GM12878 (cell line): ENCODE measurements at regions not wholly inside any gene's neighbourhood (a gene's known extent, or its start where the extent isn't known, plus 50 kb on each side); places are given as distances from the start of the nearest gene placed in this dataset.

Experiments used
- ATAC-seq: fragments of 200-7000 bp; cut with Tn5 transposase; 3 replicates; pipeline ENCODE4 v1.9.1; 2020; ENCODE audit warnings: mild to moderate bottlenecking, moderate library complexity
- BruUV-seq: library from RNA; stranded (reverse); fragments of 400-500 nt; replicated peaks from 2 replicates; lab custom pipeline; 2021; lab: Mats Ljungman, UMichigan
- CTCF ChIA-PET: fragments of 300-600 bp; sonication (Branson Sonifier 250); formaldehyde crosslinking; extraction: SDS; loops from one replicate; lab custom pipeline; 2021; ENCODE audit warnings: inconsistent platforms; lab: Yijun Ruan, JAX
- POLR2A ChIA-PET: fragments of 350-600 bp; formaldehyde crosslinking; extraction: SDS; loops from one replicate; lab custom pipeline; 2021; ENCODE audit warnings: inconsistent platforms; lab: Charles Lee
- RAD21 ChIA-PET: fragments of 300-600 bp; sonication (Branson Sonifier 250); formaldehyde crosslinking; loops from one replicate; lab custom pipeline; 2023; ENCODE audit warnings: antibody characterized with exemption; ENCODE audit not compliant: unreplicated experiment; lab: Charles Lee
- SMC1A ChIA-PET: fragments of 300-600 bp; sonication (Branson Sonifier 250); formaldehyde crosslinking; loops from one replicate; lab custom pipeline; 2023; ENCODE audit not compliant: unreplicated experiment, uncharacterized antibody; lab: Charles Lee
- DNase-seq: peaks from one replicate; pipeline ENCODE4 v3.0.0-alpha.2; 2011; ENCODE audit warnings: low read depth, low spot score
- FAIRE-seq: peaks from 3 replicates; lab custom pipeline; 2011; peaks lifted over from hg19 to GRCh38; lab: Jason Lieb, UNC
- H2AFZ ChIP-seq: 2 replicates; pipeline ENCODE4 v1.6.0; 2011; ENCODE audit warnings: low read depth, low read length, control low read depth; ENCODE audit not compliant: control insufficient read depth
- H3K27ac ChIP-seq: 2 replicates; pipeline ENCODE4 v1.5.1; 2011; ENCODE audit warnings: control low read depth; ENCODE audit not compliant: control insufficient read depth, insufficient read depth
- H3K27me3 ChIP-seq, 2 experiments: replicated peaks in 1 of 2; 2 replicates each; pipeline versions ENCODE4 v1.6.0 to v1.6.1; 2011; ENCODE audit warnings: low read length in 1 of 2; ENCODE audit not compliant: control insufficient read depth in 2 of 2, insufficient read depth in 2 of 2
- H3K36me3 ChIP-seq, 2 experiments: 2 replicates each; pipeline ENCODE4 v1.5.1; 2011; ENCODE audit warnings: low read length in 1 of 2; ENCODE audit not compliant: control insufficient read depth in 2 of 2, insufficient read depth in 2 of 2
- H3K4me1 ChIP-seq: 2 replicates; pipeline ENCODE4 v1.6.1; 2011; ENCODE audit warnings: mild to moderate bottlenecking, low read length, moderate library complexity, mixed read lengths; ENCODE audit not compliant: control insufficient read depth, insufficient read depth
- H3K4me2 ChIP-seq: 2 replicates; pipeline ENCODE4 v1.6.0; 2011; ENCODE audit warnings: control low read depth; ENCODE audit not compliant: control insufficient read depth, insufficient read depth
- H3K4me3 ChIP-seq: fragments of 200-600 bp; sonication (generic); 2 replicates; pipeline ENCODE4 v1.5.1; 2016
- H3K79me2 ChIP-seq: 2 replicates; pipeline ENCODE4 v1.6.0; 2011; ENCODE audit warnings: low read length; ENCODE audit not compliant: control insufficient read depth, insufficient read depth
- H3K9ac ChIP-seq: 2 replicates; pipeline ENCODE4 v1.8.0; 2011; ENCODE audit warnings: low read length, control low read depth, mixed read lengths; ENCODE audit not compliant: control insufficient read depth, insufficient read depth
- H3K9me3 ChIP-seq: replicated peaks from 3 replicates; pipeline ENCODE4 v1.5.1; 2011; ENCODE audit warnings: mild to moderate bottlenecking, low read length; ENCODE audit not compliant: control insufficient read depth, insufficient read depth
- H4K20me1 ChIP-seq: 2 replicates; pipeline ENCODE4 v1.6.0; 2011; ENCODE audit not compliant: control insufficient read depth, insufficient read depth
- BCL11A ChIP-seq: IDR thresholded peaks from 2 replicates; pipeline ENCODE4 v1.6.1; 2011; ENCODE audit warnings: low read depth, low read length
- CEBPB ChIP-seq, 2 experiments: fragments of 150-350 bp in 1 of 2; IDR thresholded peaks; 2 replicates each; pipeline ENCODE4 v1.6.1; 2012 to 2014; ENCODE audit warnings: low read depth in 2 of 2, low read length in 2 of 2, borderline replicate concordance in 1 of 2, inconsistent platforms in 1 of 2
- ESRRA ChIP-seq: IDR thresholded peaks from 2 replicates; pipeline ENCODE4 v1.6.1; 2012; ENCODE audit warnings: mild to moderate bottlenecking, low read length, improper control_type of control experiment
- GATAD2B ChIP-seq: fragments of 450-650 bp; conservative IDR thresholded peaks from 2 replicates; pipeline ENCODE4 v1.6.1; 2017; ENCODE audit warnings: low read depth, mild to moderate bottlenecking, moderate library complexity
- IKZF1 ChIP-seq: fragments of 450-650 bp; conservative IDR thresholded peaks from 2 replicates; pipeline ENCODE4 v1.6.1; 2017; ENCODE audit warnings: antibody characterized with exemption, mild to moderate bottlenecking
- MYB ChIP-seq: fragments of 150-350 bp; IDR thresholded peaks from 2 replicates; pipeline ENCODE4 v1.6.1; 2014; ENCODE audit warnings: mild to moderate bottlenecking, low read depth, low read length, borderline replicate concordance
- NFIC ChIP-seq: IDR thresholded peaks from 2 replicates; pipeline ENCODE4 v1.6.1; 2012; ENCODE audit warnings: low read depth, mild to moderate bottlenecking, inconsistent platforms, low read length, moderate library complexity
- NR2F1 ChIP-seq: fragments of 450-650 bp; conservative IDR thresholded peaks from 2 replicates; pipeline ENCODE4 v1.6.1; 2017; ENCODE audit warnings: mild to moderate bottlenecking
- TCF3 ChIP-seq: IDR thresholded peaks from 2 replicates; pipeline ENCODE4 v1.6.1; 2012; ENCODE audit warnings: low read depth, mild to moderate bottlenecking, low read length, borderline replicate concordance; ENCODE audit not compliant: insufficient read depth
- ZNF207 ChIP-seq: fragments of 450-650 bp; IDR thresholded peaks from 2 replicates; pipeline ENCODE4 v1.6.1; 2014; ENCODE audit warnings: antibody characterized with exemption, mild to moderate bottlenecking, borderline replicate concordance
- in situ Hi-C: fragments of 300-500 bp; cut with MboI; formaldehyde crosslinking; loops from 9 replicates; pipeline ENCODE4 v1.14.3; 2018; ENCODE audit warnings: mixed read lengths
- intact Hi-C: fragments of 100-400 bp; cut with micrococcal nuclease; formaldehyde crosslinking; loops from one replicate; pipeline ENCODE4 v1.14.2; 2022; ENCODE audit not compliant: unreplicated experiment
- TF ChIP-seq, protein P1 (sequence below), 3 experiments: IDR thresholded peaks in 2 of 3; conservative IDR thresholded peaks in 1 of 3; 2 replicates each; pipeline ENCODE4 v1.5.1; 2011; ENCODE audit warnings: low read depth in 3 of 3, low read length in 3 of 3, mild to moderate bottlenecking in 3 of 3, control low read depth in 2 of 3, moderate library complexity in 2 of 3, inconsistent platforms in 1 of 3, mixed read lengths in 1 of 3; ENCODE audit not compliant: control insufficient read depth in 2 of 3, insufficient read depth in 1 of 3; ENCODE audit errors: extremely low read depth in 1 of 3
- TF ChIP-seq, protein P2 (sequence below): fragments of 450-650 bp; formaldehyde crosslinking; IDR thresholded peaks from 2 replicates; pipeline ENCODE4 v1.5.0; 2022; ENCODE audit warnings: mild to moderate bottlenecking, missing genetic modification characterization
- TF ChIP-seq, protein P3 (sequence below): IDR thresholded peaks from 2 replicates; pipeline ENCODE4 v1.6.1; 2012; ENCODE audit warnings: low read length, inconsistent platforms
- TF ChIP-seq, protein P4 (sequence below): IDR thresholded peaks from 2 replicates; pipeline ENCODE4 v1.6.1; 2011; ENCODE audit warnings: low read depth, mild to moderate bottlenecking, low read length, moderate library complexity, borderline replicate concordance; ENCODE audit errors: extremely low read depth

DNA sequence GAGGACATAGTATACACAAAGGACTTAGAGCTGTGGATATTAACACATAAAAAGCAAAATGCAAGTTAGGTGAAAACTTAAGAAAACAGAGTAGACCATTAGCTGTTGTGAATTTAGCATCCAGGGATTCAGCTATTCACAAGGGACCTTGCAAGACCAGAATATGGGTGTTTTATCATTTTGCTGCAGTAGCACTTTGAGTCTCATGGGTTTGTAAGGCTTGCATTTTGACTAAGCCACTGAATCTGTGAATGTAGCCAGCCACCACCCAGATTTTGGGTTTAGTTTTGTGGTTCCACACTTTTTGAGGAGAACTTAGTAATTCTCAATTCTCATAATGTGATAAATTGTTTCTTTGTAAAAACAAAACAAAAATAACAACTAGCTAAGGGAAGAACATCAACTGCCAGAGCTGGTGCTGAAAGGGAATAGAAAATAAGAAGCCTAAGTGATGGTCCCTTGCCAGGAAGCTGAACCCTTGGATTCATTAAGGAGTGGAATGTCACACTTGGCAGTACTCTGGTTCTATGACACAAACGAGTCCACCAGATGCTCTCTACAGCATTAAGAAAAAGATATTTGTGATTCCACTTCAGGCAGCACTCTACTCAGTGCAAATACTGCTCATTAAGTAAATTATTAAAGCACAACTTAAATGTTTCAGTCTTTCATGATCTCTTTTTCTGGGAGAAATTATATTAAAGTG is 557.4 kb upstream of the ZNF462 start (continued):
- TF ChIP-seq, protein P1, sequence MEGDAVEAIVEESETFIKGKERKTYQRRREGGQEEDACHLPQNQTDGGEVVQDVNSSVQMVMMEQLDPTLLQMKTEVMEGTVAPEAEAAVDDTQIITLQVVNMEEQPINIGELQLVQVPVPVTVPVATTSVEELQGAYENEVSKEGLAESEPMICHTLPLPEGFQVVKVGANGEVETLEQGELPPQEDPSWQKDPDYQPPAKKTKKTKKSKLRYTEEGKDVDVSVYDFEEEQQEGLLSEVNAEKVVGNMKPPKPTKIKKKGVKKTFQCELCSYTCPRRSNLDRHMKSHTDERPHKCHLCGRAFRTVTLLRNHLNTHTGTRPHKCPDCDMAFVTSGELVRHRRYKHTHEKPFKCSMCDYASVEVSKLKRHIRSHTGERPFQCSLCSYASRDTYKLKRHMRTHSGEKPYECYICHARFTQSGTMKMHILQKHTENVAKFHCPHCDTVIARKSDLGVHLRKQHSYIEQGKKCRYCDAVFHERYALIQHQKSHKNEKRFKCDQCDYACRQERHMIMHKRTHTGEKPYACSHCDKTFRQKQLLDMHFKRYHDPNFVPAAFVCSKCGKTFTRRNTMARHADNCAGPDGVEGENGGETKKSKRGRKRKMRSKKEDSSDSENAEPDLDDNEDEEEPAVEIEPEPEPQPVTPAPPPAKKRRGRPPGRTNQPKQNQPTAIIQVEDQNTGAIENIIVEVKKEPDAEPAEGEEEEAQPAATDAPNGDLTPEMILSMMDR (IDR thresholded peaks at IDR 0.05 in 2 of 3, conservative IDR thresholded peaks at IDR 0.05 in 1 of 3; ENCODE audit: control insufficient read depth in 2 of 3, extremely low read depth in 1 of 3, insufficient read depth in 1 of 3, low read depth in 3 of 3, low read length in 3 of 3) = no peak
- TF ChIP-seq MYB (no peak), BCL11A (0 out of 2 replicates have a peak, but pooled peaks have one; percentile 24), NR2F1 (0 out of 2 replicates have a peak, but pooled peaks have one; percentile 12), GATAD2B (0 out of 2 replicates have a peak, but pooled peaks have one; percentile 44), IKZF1 (peak; percentile 42), CEBPB (IDR thresholded peaks at IDR 0.05; ENCODE audit: borderline replicate concordance in 1 of 2, low read depth in 2 of 2, low read length in 2 of 2) (no peak)

DNA sequence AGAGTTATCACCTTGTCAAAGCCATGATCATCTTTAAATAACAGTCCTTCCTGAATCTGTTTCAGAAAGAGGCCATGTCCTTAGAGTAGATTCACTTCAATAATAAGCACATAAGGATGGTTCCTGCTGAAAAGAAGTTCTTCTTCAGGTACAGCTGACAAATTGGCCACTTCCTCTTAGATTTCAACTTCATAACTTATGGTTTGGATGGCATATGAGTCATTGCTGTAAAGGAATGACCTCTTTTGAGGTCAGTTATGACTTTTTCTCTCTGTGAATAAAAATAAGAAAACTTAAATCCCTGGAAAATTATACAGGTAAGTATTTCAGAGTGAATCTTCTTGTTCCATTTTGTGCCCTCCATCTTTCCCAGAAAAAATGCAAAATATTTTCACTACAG is 555.3 kb upstream of the ZNF462 start:
- H3K79me2 ChIP-seq = no peaks in the 10 kb centered on the region
- no TSS peak for BruUV-seq
- intact Hi-C loops = loop anchor here (10.0 kb wide), 1 partner anchor 337 kb away; no protein-coding TSS in a partner anchor
- TF ChIP-seq ZNF207 (no peak), NFIC (no peak), ESRRA (no peak), TCF3 (no peak)
- TF ChIP-seq, protein P2, sequence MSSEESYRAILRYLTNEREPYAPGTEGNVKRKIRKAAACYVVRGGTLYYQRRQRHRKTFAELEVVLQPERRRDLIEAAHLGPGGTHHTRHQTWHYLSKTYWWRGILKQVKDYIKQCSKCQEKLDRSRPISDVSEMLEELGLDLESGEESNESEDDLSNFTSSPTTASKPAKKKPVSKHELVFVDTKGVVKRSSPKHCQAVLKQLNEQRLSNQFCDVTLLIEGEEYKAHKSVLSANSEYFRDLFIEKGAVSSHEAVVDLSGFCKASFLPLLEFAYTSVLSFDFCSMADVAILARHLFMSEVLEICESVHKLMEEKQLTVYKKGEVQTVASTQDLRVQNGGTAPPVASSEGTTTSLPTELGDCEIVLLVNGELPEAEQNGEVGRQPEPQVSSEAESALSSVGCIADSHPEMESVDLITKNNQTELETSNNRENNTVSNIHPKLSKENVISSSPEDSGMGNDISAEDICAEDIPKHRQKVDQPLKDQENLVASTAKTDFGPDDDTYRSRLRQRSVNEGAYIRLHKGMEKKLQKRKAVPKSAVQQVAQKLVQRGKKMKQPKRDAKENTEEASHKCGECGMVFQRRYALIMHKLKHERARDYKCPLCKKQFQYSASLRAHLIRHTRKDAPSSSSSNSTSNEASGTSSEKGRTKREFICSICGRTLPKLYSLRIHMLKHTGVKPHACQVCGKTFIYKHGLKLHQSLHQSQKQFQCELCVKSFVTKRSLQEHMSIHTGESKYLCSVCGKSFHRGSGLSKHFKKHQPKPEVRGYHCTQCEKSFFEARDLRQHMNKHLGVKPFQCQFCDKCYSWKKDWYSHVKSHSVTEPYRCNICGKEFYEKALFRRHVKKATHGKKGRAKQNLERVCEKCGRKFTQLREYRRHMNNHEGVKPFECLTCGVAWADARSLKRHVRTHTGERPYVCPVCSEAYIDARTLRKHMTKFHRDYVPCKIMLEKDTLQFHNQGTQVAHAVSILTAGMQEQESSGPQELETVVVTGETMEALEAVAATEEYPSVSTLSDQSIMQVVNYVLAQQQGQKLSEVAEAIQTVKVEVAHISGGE = no peak
- TF ChIP-seq, protein P3, sequence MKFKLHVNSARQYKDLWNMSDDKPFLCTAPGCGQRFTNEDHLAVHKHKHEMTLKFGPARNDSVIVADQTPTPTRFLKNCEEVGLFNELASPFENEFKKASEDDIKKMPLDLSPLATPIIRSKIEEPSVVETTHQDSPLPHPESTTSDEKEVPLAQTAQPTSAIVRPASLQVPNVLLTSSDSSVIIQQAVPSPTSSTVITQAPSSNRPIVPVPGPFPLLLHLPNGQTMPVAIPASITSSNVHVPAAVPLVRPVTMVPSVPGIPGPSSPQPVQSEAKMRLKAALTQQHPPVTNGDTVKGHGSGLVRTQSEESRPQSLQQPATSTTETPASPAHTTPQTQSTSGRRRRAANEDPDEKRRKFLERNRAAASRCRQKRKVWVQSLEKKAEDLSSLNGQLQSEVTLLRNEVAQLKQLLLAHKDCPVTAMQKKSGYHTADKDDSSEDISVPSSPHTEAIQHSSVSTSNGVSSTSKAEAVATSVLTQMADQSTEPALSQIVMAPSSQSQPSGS = no peak
- TF ChIP-seq, protein P4, sequence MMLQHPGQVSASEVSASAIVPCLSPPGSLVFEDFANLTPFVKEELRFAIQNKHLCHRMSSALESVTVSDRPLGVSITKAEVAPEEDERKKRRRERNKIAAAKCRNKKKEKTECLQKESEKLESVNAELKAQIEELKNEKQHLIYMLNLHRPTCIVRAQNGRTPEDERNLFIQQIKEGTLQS = no peak

More for the DNA sequence above, 555.3 kb upstream of the ZNF462 start:
- H3K9me3 ChIP-seq = no peaks in the 10 kb centered on the region
- no peaks in the 10 kb centered on the region for H3K4me1 ChIP-seq
- in situ Hi-C loops = no loop called here
- H3K27ac ChIP-seq = no peak overlapping the region
- ChIA-PET POLR2A (no interaction called here), CTCF (interaction anchor here (1.0 to 3.0 kb wide), 3 partner anchors 10 to 22 kb away, joined by 3 to 10 read pairs (median 6); no protein-coding TSS in a partner anchor), SMC1A (interaction anchor here (1.4 to 4.6 kb wide), 6 partner anchors 11 to 160 kb away, joined by 3 to 15 read pairs (median 6); no protein-coding TSS in a partner anchor), RAD21 (interaction anchor here (0.8 to 2.3 kb wide), 5 partner anchors 11 to 712 kb away, joined by 3 to 10 read pairs (median 4); no protein-coding TSS in a partner anchor)
- H3K36me3 ChIP-seq = no peaks in the 10 kb centered on the region
- H2AFZ ChIP-seq = no peak overlapping the region
- H3K9ac ChIP-seq = no peak overlapping the region
- no peaks in the 10 kb centered on the region for H4K20me1 ChIP-seq
- H3K4me3 ChIP-seq = no peak overlapping the region
- DNase-seq (no peak), ATAC-seq (peak; percentile 15), FAIRE-seq (no peak)
- H3K27me3 ChIP-seq = no peaks in the 10 kb centered on the region
- no peak overlapping the region for H3K4me2 ChIP-seq
